ENCODE measurements at regions not wholly inside any gene's neighbourhood (a gene's known extent, or its start where the extent isn't known, plus 50 kb on each side); places are given as distances from the start of the nearest gene placed in this dataset.
A peak's percentile ranks its signal among the peaks of the same experiment; 100 is the strongest.

DNA sequence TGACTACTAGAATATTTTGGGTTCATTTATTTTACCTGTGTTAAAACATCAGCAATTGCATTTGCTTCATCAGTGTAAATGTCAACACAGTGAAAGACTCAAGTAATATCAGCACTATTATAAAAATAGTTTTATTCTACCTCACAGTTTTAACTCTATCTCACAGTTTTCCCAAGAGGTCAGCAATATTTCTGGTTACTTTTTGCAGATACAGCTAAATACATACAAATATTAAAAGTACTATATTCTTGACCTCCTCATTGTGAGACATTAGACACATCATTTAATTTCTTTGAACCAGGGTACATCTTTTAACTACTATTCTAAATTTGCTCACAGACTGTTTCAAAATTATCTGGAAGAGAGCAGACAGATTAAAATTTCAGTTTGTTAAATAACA lies 321.7 kb upstream of the OR4E1 start:
- TF ChIP-seq, protein P1, sequence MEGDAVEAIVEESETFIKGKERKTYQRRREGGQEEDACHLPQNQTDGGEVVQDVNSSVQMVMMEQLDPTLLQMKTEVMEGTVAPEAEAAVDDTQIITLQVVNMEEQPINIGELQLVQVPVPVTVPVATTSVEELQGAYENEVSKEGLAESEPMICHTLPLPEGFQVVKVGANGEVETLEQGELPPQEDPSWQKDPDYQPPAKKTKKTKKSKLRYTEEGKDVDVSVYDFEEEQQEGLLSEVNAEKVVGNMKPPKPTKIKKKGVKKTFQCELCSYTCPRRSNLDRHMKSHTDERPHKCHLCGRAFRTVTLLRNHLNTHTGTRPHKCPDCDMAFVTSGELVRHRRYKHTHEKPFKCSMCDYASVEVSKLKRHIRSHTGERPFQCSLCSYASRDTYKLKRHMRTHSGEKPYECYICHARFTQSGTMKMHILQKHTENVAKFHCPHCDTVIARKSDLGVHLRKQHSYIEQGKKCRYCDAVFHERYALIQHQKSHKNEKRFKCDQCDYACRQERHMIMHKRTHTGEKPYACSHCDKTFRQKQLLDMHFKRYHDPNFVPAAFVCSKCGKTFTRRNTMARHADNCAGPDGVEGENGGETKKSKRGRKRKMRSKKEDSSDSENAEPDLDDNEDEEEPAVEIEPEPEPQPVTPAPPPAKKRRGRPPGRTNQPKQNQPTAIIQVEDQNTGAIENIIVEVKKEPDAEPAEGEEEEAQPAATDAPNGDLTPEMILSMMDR (IDR thresholded peaks at IDR 0.05; ENCODE audit: extremely low read depth, missing control alignments): no peak
- no peak for DNase-seq (ENCODE audit: low spot score)

DNA sequence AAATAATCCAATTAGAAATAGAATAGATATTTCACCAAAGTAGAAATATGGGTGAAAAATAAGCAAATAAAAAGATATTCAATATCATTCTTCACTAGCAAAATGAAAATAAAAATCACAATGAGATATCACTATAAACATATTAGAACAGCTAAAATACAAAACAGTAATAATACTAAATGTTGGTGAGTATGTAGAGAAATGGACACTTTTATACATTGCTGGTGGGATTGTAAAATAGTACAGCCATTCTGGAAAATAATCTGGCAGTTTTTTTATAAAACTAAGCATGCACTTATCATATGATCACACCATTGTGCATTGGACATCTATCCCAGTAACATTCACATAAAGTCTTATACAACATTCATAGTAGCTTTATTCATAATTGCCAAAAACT lies 320.2 kb upstream of the OR4E1 start:
- TF ChIP-seq, protein P1 (IDR thresholded peaks at IDR 0.05; ENCODE audit: extremely low read depth, missing control alignments): no peak
- DNase-seq (ENCODE audit: low spot score): no peak

DNA sequence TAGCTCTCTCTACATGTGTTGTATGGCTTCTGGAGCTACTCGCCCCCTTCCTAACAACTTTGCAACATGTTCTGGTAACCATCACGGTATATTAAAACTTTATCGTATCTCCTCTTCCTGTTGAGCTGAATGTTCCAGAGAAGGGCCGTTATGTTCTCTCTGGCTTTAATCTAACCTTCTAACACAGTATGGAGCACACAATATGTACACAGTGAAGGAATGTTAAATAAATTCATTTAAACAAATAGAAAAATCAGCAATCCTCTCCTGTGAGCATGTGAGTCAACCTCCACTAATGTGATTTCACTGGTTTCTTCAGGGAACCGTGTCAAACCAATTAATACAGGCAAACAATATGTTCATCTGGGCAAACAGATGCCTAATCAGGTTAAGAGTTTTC lies 319.5 kb upstream of the OR4E1 start:
- no peak for DNase-seq (ENCODE audit: low spot score)
- TF ChIP-seq, protein P1 (IDR thresholded peaks at IDR 0.05; ENCODE audit: extremely low read depth, missing control alignments): no peak

DNA sequence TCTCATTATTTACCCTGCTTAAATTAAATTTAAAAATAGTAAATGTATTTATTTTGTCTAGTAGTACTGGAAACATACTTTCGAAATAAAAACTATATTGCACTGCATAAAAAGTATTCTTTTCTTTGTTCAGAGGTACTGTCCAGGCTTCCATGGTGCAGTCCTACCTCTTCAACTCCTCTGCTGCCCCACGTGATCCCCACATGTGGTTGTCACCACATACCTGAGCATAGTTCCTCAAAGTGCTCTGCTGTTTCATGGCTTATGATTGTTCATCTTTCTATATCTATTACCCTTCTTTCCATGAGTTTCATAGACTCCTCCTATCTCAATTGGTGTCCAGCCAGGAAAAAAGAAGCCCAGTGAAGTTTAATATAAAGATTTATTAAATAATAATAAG lies 317.5 kb upstream of the OR4E1 start:
- TF ChIP-seq, protein P1 (IDR thresholded peaks at IDR 0.05; ENCODE audit: extremely low read depth, missing control alignments): no peak
- DNase-seq (ENCODE audit: low spot score): no peak

DNA sequence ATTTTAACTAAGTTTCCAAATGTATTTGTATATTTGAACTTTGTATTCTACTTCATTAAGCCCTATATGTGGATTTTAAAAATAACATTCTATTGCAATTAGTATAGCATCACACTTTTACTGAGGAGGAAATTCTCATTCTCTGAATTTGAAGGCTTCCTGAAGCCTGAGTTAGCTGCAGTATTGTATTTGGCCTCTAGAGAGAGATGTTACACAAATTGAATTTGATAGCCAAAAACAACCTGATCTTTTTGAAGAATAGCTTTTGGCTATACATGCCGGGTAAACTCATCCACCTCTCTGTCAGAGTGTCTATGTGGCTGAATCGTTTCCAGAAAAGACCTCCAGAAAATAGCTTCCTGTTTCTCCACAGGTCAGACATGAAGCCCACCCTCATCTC lies 316.5 kb upstream of the OR4E1 start:
- TF ChIP-seq, protein P1 (IDR thresholded peaks at IDR 0.05; ENCODE audit: extremely low read depth, missing control alignments): peak; percentile 1
- no peak for DNase-seq (ENCODE audit: low spot score)

DNA sequence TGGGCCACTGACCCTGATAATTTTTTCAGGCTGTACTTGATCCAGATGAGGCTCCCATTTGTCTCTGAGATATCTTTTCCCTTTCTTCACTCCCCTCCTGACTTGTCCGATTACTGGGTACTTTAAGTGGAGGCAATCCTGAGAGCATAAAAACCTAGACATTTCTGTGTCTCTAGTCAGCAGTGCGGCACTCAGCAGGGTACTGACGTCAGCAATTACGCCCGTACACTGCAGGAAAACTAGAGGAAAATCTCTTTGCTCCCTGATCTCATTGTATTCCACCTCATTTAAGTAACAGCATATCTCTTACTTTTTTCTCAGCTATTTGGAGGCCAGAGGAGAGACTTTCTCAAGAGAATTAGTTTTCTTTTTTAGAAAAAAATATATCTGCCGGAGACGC lies 315.5 kb upstream of the OR4E1 start:
- DNase-seq (ENCODE audit: low spot score): no peak
- TF ChIP-seq, protein P1 (IDR thresholded peaks at IDR 0.05; ENCODE audit: extremely low read depth, missing control alignments): no peak

DNA sequence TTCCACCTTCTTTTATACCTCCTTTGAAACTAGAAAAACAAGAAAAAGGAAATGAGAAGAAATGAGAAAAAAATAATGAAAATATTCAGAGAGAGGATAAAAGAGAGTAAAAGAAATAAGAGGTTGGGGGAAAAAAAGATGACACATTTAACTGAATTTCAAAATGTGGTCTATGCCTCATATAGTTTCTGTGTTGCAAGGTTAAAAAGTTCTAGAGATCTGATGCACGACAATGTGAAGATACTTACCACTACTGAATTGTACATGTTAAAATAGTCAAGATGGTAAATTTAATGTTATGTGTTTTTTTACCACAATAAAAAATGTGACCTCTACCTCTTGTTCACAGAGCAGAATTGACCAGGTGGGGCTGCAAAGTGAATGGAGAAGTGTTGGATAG lies 314.8 kb upstream of the OR4E1 start:
- DNase-seq (ENCODE audit: low spot score): no peak

More for the DNA sequence above, 314.8 kb upstream of the OR4E1 start:
- TF ChIP-seq, protein P1 (IDR thresholded peaks at IDR 0.05; ENCODE audit: extremely low read depth, missing control alignments): no peak
